ENCODE measurements at regions not wholly inside any gene's neighbourhood (a gene's known extent, or its start where the extent isn't known, plus 50 kb on each side); places are given as distances from the start of the nearest gene placed in this dataset.

GRCh38 chr4:36665985-36666527, 384.6 kb downstream of the DTHD1 start:
- Histone ChIP-seq H3K27me3 (no peaks in the 10 kb centered on the region), H3K9me3 (no peaks in the 10 kb centered on the region), H3K4me3 (no peak overlapping the region), H3K36me3 (no peaks in the 10 kb centered on the region), H3K27ac (no peak overlapping the region), H3K4me1 (no peaks in the 10 kb centered on the region)
- no peak for TF ChIP-seq POLR2A (IDR thresholded peaks at IDR 0.05)
- TF ChIP-seq CTCF (IDR thresholded peaks at IDR 0.05 in 4 of 5, conservative IDR thresholded peaks at IDR 0.05 in 1 of 5) = no peak
- intact Hi-C loops (cut with DNase I; ENCODE audit: low total_unique reads) = no loop called here
- in situ Hi-C loops (cut with MboI; ENCODE audit: low sequenced_read_pairs in 4 of 4) = no loop called here
- DNase-seq (no peak), ATAC-seq (no peak)

- Histone ChIP-seq H3K4me3 (no peak overlapping the region), H3K27me3 (no peaks in the 10 kb centered on the region), H3K27ac (no peak overlapping the region), H3K36me3 (no peaks in the 10 kb centered on the region), H3K4me1 (no peaks in the 10 kb centered on the region), H3K9me3 (no peaks in the 10 kb centered on the region)
- intact Hi-C loops (cut with DNase I; ENCODE audit: low total_unique reads) (no loop called here), in situ Hi-C loops (cut with MboI; ENCODE audit: low sequenced_read_pairs in 4 of 4) (no loop called here)
- ATAC-seq (no peak), DNase-seq (no peak)
- no peak for TF ChIP-seq CTCF (IDR thresholded peaks at IDR 0.05 in 4 of 5, conservative IDR thresholded peaks at IDR 0.05 in 1 of 5)
- no peak for TF ChIP-seq POLR2A (IDR thresholded peaks at IDR 0.05)
Observed at GRCh38 chr4:36675436-36675835, 394.0 kb downstream of the DTHD1 start.

- ATAC-seq = no peak
- Histone ChIP-seq H3K27ac (no peak overlapping the region), H3K9me3 (no peaks in the 10 kb centered on the region), H3K4me1 (no peaks in the 10 kb centered on the region), H3K27me3 (no peaks in the 10 kb centered on the region), H3K36me3 (no peaks in the 10 kb centered on the region), H3K4me3 (no peak overlapping the region)
- TF ChIP-seq POLR2A (IDR thresholded peaks at IDR 0.05) = no peak
- TF ChIP-seq CTCF (IDR thresholded peaks at IDR 0.05 in 4 of 5, conservative IDR thresholded peaks at IDR 0.05 in 1 of 5) = no peak
- DNase-seq = no peak
- in situ Hi-C loops (cut with MboI; ENCODE audit: low sequenced_read_pairs in 4 of 4) = no loop called here
- intact Hi-C loops (cut with DNase I; ENCODE audit: low total_unique reads) = no loop called here
Observed at GRCh38 chr4:36676139-36677050, 395.0 kb downstream of the DTHD1 start.

- Histone ChIP-seq H3K4me3 (no peak overlapping the region), H3K4me1 (no peaks in the 10 kb centered on the region), H3K27me3 (no peaks in the 10 kb centered on the region), H3K9me3 (no peaks in the 10 kb centered on the region), H3K36me3 (no peaks in the 10 kb centered on the region), H3K27ac (no peak overlapping the region)
- intact Hi-C loops (cut with DNase I; ENCODE audit: low total_unique reads) (no loop called here), in situ Hi-C loops (cut with MboI; ENCODE audit: low sequenced_read_pairs in 4 of 4) (no loop called here)
- no peak for DNase-seq
- no peak for TF ChIP-seq CTCF (IDR thresholded peaks at IDR 0.05 in 4 of 5, conservative IDR thresholded peaks at IDR 0.05 in 1 of 5)
- no peak for TF ChIP-seq POLR2A (IDR thresholded peaks at IDR 0.05)
- no peak for ATAC-seq
Observed at GRCh38 chr4:36677112-36677511, 395.7 kb downstream of the DTHD1 start.

Data from gastrocnemius medialis (tissue), 4 donors.